Heart right ventricle (tissue), 16 donors: ENCODE measurements at regions not wholly inside any gene's neighbourhood (a gene's known extent, or its start where the extent isn't known, plus 50 kb on each side); places are given as distances from the start of the nearest gene placed in this dataset.
"Not testable (repeated sequence)": the region's sequence is repeated elsewhere in the genome, so short reads cannot be mapped to it uniquely, and the experiment has no call there.

Source experiments
- ATAC-seq, 8 donors: fragments of 200-7000 bp; cut with Tn5 transposase; one replicate each; pipeline ENCODE4 v1.9.1; 2020; ENCODE audit warnings: mild to moderate bottlenecking in 8 of 8, moderate library complexity in 8 of 8, moderate number of reproducible peaks in 1 of 8
- DNase-seq, 2 donors: peaks; one replicate each; pipeline ENCODE4 v3.0.0-alpha.2; 2020
- H3K27ac ChIP-seq, 10 donors: fragments of 200-600 bp; sonication (generic) in 2 of 10; one replicate each; pipeline versions ENCODE4 v1.5.0 to v1.8.0; 2020 to 2022; ENCODE audit warnings: mild to moderate bottlenecking in 3 of 10
- H3K27me3 ChIP-seq, 7 donors: fragments of 200-600 bp; one replicate each; pipeline ENCODE4 v1.8.0; 2021 to 2022; ENCODE audit warnings: mild to moderate bottlenecking in 2 of 7
- H3K36me3 ChIP-seq, 9 donors: fragments of 200-600 bp; sonication (generic) in 1 of 9; one replicate each; pipeline versions ENCODE4 v1.5.0 to v1.8.0; 2020 to 2022; ENCODE audit warnings: mild to moderate bottlenecking in 2 of 9
- H3K4me1 ChIP-seq, 9 donors: fragments of 200-600 bp; sonication (generic) in 1 of 9; one replicate each; pipeline versions ENCODE4 v1.5.0 to v1.8.0; 2020 to 2022; ENCODE audit warnings: mild to moderate bottlenecking in 4 of 9
- H3K4me3 ChIP-seq, 10 donors: fragments of 200-600 bp; sonication (generic) in 2 of 10; one replicate each; pipeline versions ENCODE4 v1.5.0 to v1.8.0; 2020 to 2022; ENCODE audit warnings: mild to moderate bottlenecking in 7 of 10, moderate library complexity in 2 of 10
- H3K9me3 ChIP-seq, 11 donors: fragments of 200-600 bp in 10 of 11; sonication (generic) in 2 of 11; one replicate each; pipeline versions ENCODE4 v1.5.0 to v1.8.0; 2013 to 2022; ENCODE audit warnings: mild to moderate bottlenecking in 2 of 11, control low read depth in 1 of 11, moderate library complexity in 1 of 11
- CTCF ChIP-seq, 9 donors: fragments of 200-600 bp; sonication (generic) in 2 of 9; IDR thresholded peaks; one replicate each; pipeline versions ENCODE4 v1.5.0 to v1.8.0; 2021 to 2022; ENCODE audit warnings: antibody characterized with exemption in 9 of 9, mild to moderate bottlenecking in 5 of 9, moderate library complexity in 1 of 9
- WGBS, 2 donors: extraction: QIAGEN DNeasy Blood & Tissue Kit; methylation state at CpG; one replicate each; pipeline ENCODE4 v1.1.7; 2013; ENCODE audit warnings: inconsistent platforms in 1 of 2; 5-methylcytosine and 5-hydroxymethylcytosine counted together
- intact Hi-C, 10 donors: fragments of 100-400 bp; cut with DNase I; formaldehyde crosslinking; loops; one replicate each; pipeline versions ENCODE4 v1.11.1 to v1.14.2; 2022
- donor health status: Arrhythmogenic right ventricular cardiomyopathy.
- donor health status: ischemic (EF 13 %, LVEDD 7.1; RV severe dilation, severe dysfunction).
- donor health status: healthy with polysubstance abuse.
- donor health status: DM: no; HTN: yes; CAD: no.
- donor health status: DM: no; HTN: no; CAD: no.
- donor health status: ischemic (EF 25% LVEDD 6.9; RV normal size, moderate dysfunction).
- donor health status: ischemic (EF 25% LVEDD 5.7; RV mildly dilated, moderate dysfunction).
- donor health status: healthy.
- donor health status: DM: yes; HTN: yes; CAD: no.
- donor health status: Ischemic cardiomyopathy.
- donor health status: ischemic (EF 35%, LVEDD 5.7; RV mildly dilated, moderate dysfunction).
- donor health status: nonischemic (EF 11% LVEDD 7.7; RV severe dilation, severe dysfunction).
- donor health status: DM: yes; HTN: yes; CAD: no.
- donor health status: PGD.
- donor health status: ischemic (EF 29% LVEDD 5.4; RV normal size, mild dysfunction).
- donor health status: nonischemic (EF 23%, LVEDD 6.1; RV moderate dilation, normal function).

- H3K4me1 ChIP-seq: no peaks in the 10 kb centered on the region
- H3K27ac ChIP-seq: no peak overlapping the region
- H3K9me3 ChIP-seq: no peaks in the 10 kb centered on the region
- WGBS, 2 donors: 83 to 90% methylated on average over 1 of the region's 1 CpG
- no peak overlapping the region for H3K4me3 ChIP-seq
- intact Hi-C loops: no loop called here
- DNase-seq (no peak), ATAC-seq (no peak)
- no peaks in the 10 kb centered on the region for H3K27me3 ChIP-seq
- no peaks in the 10 kb centered on the region for H3K36me3 ChIP-seq
- TF ChIP-seq CTCF (IDR thresholded peaks at IDR 0.05): no peak
Measured at GRCh38 chr2:22458440-22458839, 926.5 kb upstream of the KLHL29 start.

- H3K27me3 ChIP-seq, H3K4me1 ChIP-seq, DNase-seq, ATAC-seq, H3K4me3 ChIP-seq, H3K9me3 ChIP-seq, H3K36me3 ChIP-seq, H3K27ac ChIP-seq, intact Hi-C loops: not testable (repeated sequence)
- 76% methylated on average over 4 of the region's 4 CpGs for WGBS, 2 donors
Measured at GRCh38 chr2:22475103-22475502, 909.9 kb upstream of the KLHL29 start.

GRCh38 chr2:22478329-22478728 lies 906.6 kb upstream of the KLHL29 start:
- 92 to 94% methylated on average over 3 of the region's 3 CpGs for WGBS, 2 donors
- DNase-seq (no peak), ATAC-seq (no peak)
- H3K4me3 ChIP-seq: no peak overlapping the region
- intact Hi-C loops: no loop called here
- no peaks in the 10 kb centered on the region for H3K27me3 ChIP-seq
- H3K36me3 ChIP-seq: no peaks in the 10 kb centered on the region
- no peak overlapping the region for H3K27ac ChIP-seq
- TF ChIP-seq CTCF (IDR thresholded peaks at IDR 0.05): no peak
- H3K9me3 ChIP-seq: no peaks in the 10 kb centered on the region
- peaks cover 0 to 7% (median 0%) of the 10 kb centered on the region in 9 donors for H3K4me1 ChIP-seq

- ATAC-seq (peak in 6 of 8 donors; percentile 28 to 82 (median 61)), DNase-seq (peak in 1 of 2 donors; percentile 4)
- 68 to 75% methylated on average over 6 of the region's 6 CpGs for WGBS, 2 donors
- Histone ChIP-seq H3K4me1 (peaks cover 0 to 7% (median 0%) of the 10 kb centered on the region in 9 donors), H3K4me3 (no peak overlapping the region), H3K36me3 (no peaks in the 10 kb centered on the region), H3K27ac (no peak overlapping the region), H3K9me3 (no peaks in the 10 kb centered on the region), H3K27me3 (no peaks in the 10 kb centered on the region)
- intact Hi-C loops: no loop called here
- TF ChIP-seq CTCF (IDR thresholded peaks at IDR 0.05): no peak
Measured at GRCh38 chr2:22481486-22482259, 903.3 kb upstream of the KLHL29 start.

GRCh38 chr2:22483036-22483435 lies 901.9 kb upstream of the KLHL29 start:
- no peak for ATAC-seq
- WGBS, 2 donors: 77 to 79% methylated on average over 2 of the region's 2 CpGs
- H3K27me3 ChIP-seq: no peaks in the 10 kb centered on the region
- H3K27ac ChIP-seq: no peak overlapping the region
- no peaks in the 10 kb centered on the region for H3K36me3 ChIP-seq
- no peaks in the 10 kb centered on the region for H3K9me3 ChIP-seq
- no peak for DNase-seq
- H3K4me3 ChIP-seq: no peak overlapping the region
- no peak for TF ChIP-seq CTCF (IDR thresholded peaks at IDR 0.05)
- H3K4me1 ChIP-seq: peaks cover 0 to 7% (median 0%) of the 10 kb centered on the region in 9 donors
- intact Hi-C loops: no loop called here
